ENCODE measurements at regions not wholly inside any gene's neighbourhood (a gene's known extent, or its start where the extent isn't known, plus 50 kb on each side); places are given as distances from the start of the nearest gene placed in this dataset.
"Not testable (repeated sequence)": the region's sequence is repeated elsewhere in the genome, so short reads cannot be mapped to it uniquely, and the experiment has no call there.

DNA sequence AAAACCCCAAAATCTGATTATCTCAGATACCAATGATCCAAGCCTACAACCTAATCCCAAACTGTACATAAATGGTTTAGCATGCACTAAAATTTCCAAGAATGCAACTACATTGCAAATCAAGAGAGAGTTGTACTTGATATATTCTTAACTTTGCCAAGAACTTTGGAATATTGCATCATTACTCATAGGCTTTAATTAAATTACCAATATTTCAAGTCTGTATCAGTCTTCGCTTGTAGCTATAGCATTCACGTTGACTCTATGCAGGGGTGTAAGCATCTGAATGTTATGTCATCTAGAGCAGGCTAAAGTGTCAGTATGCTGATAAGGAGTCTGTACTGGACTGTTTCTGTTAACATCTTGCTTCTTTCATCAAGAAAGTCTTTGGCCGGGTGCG, 56.3 kb downstream of the FOXI3 start:
- Histone ChIP-seq H3K36me3 (replicated peaks in 1 of 2) (no peaks in the 10 kb centered on the region), H3K27ac (no peak overlapping the region), H3K4me3 (no peak overlapping the region), H3K27me3 (no peaks in the 10 kb centered on the region), H3K4me1 (replicated peaks in 1 of 2) (no peaks in the 10 kb centered on the region), H3K9me3 (replicated peaks in 1 of 3) (no peaks in the 10 kb centered on the region)
- intact Hi-C loops (cut with DNase I): no loop called here
- 77 to 86% (median 84%) methylated on average over 4 of the region's 4 CpGs for WGBS, 4 donors
- TF ChIP-seq POLR2A (IDR thresholded peaks at IDR 0.05): no peak
- TF ChIP-seq, protein P1, sequence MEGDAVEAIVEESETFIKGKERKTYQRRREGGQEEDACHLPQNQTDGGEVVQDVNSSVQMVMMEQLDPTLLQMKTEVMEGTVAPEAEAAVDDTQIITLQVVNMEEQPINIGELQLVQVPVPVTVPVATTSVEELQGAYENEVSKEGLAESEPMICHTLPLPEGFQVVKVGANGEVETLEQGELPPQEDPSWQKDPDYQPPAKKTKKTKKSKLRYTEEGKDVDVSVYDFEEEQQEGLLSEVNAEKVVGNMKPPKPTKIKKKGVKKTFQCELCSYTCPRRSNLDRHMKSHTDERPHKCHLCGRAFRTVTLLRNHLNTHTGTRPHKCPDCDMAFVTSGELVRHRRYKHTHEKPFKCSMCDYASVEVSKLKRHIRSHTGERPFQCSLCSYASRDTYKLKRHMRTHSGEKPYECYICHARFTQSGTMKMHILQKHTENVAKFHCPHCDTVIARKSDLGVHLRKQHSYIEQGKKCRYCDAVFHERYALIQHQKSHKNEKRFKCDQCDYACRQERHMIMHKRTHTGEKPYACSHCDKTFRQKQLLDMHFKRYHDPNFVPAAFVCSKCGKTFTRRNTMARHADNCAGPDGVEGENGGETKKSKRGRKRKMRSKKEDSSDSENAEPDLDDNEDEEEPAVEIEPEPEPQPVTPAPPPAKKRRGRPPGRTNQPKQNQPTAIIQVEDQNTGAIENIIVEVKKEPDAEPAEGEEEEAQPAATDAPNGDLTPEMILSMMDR (IDR thresholded peaks at IDR 0.05): no peak
- DNase-seq: no peak

DNA sequence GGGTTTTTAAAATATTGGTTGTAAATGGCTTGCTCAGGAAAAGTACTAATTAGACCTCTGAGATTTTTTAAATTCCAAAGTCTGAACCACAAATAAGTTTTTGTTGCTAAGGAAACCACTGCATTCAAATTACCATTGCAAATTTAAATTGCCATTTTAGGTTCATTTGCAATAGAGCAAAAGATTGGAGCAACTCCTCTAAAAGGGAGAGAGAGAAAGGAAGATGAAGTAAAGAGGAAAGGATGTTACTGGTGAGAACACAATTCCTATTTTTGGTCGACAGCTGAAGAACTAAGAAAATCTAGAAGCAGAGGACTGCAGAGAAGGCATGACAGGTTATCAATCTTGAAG, 74.9 kb downstream of the FOXI3 start:
- no peak overlapping the region for H3K27ac ChIP-seq
- intact Hi-C loops (cut with DNase I): no loop called here
- whole genome bisulfite sequencing, 4 donors: 34 to 48% (median 38%) methylated on average over 1 of the region's 1 CpG

DNA sequence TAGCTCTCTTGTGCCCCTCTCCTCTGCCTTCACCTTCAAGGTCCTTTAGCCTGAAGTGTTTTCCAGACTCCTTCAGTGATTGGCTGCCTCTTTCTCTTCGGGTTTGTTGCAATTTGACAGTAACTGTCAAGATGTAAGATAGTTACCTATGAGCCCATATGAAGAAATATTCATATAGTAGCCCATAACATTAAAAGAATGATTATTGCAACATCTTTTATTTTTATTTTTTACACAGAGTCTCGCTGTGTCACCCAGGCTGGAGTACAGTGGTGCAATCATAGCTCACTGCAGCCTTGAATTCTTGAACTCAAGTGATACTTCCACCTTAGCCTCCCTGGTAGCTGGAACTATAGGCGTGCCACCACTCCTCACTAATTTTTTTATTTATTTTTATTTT, 80.5 kb downstream of the FOXI3 start:
- intact Hi-C loops (cut with DNase I): no loop called here
- Histone ChIP-seq H3K36me3 (replicated peaks in 1 of 2) (no peaks in the 10 kb centered on the region), H3K27me3 (no peaks in the 10 kb centered on the region), H3K4me1 (replicated peaks in 1 of 2) (no peaks in the 10 kb centered on the region), H3K27ac (no peak overlapping the region), H3K9me3 (replicated peaks in 1 of 3) (no peaks in the 10 kb centered on the region), H3K4me3 (no peak overlapping the region)
- WGBS, 4 donors: 70 to 79% (median 74%) methylated on average over 3 of the region's 3 CpGs
- DNase-seq: no peak
- TF ChIP-seq, protein P1 (IDR thresholded peaks at IDR 0.05): no peak
- TF ChIP-seq POLR2A (IDR thresholded peaks at IDR 0.05): no peak

More for the DNA sequence above, 74.9 kb downstream of the FOXI3 start:
- no peak for TF ChIP-seq POLR2A (IDR thresholded peaks at IDR 0.05)
- TF ChIP-seq, protein P1 (IDR thresholded peaks at IDR 0.05): no peak
- no peaks in the 10 kb centered on the region for H3K4me1 ChIP-seq (replicated peaks in 1 of 2)
- H3K27me3 ChIP-seq: no peaks in the 10 kb centered on the region
- DNase-seq: no peak
- no peaks in the 10 kb centered on the region for H3K9me3 ChIP-seq (replicated peaks in 1 of 3)
- H3K36me3 ChIP-seq (replicated peaks in 1 of 2): no peaks in the 10 kb centered on the region
- no peak overlapping the region for H3K4me3 ChIP-seq

DNA sequence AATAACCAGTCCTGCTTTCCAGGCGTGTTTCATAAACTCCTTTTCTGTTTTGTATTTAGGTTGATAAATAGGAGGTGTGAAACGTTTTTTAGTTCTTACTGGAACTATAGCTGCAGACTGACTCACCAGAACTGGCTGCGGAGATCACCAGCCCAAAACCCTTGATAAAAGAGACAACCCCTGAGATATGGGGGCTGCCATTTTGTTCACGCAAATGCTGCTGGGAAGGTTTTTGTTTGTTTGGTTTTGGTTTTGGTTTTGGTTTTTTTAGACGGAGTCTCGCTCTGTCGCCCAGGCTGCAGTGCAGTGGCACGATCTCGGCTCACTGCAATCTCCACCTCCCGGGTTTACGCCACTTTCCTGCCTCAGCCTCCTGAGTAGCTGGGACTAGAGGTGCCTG, 87.1 kb downstream of the FOXI3 start:
- intact Hi-C loops (cut with DNase I); H3K9me3 ChIP-seq (replicated peaks in 1 of 3); H3K4me3 ChIP-seq; H3K27me3 ChIP-seq; DNase-seq; H3K36me3 ChIP-seq (replicated peaks in 1 of 2); H3K27ac ChIP-seq; H3K4me1 ChIP-seq (replicated peaks in 1 of 2): not testable (repeated sequence)
- 75 to 87% (median 83%) methylated on average over 11 of the region's 11 CpGs for WGBS, 4 donors

DNA sequence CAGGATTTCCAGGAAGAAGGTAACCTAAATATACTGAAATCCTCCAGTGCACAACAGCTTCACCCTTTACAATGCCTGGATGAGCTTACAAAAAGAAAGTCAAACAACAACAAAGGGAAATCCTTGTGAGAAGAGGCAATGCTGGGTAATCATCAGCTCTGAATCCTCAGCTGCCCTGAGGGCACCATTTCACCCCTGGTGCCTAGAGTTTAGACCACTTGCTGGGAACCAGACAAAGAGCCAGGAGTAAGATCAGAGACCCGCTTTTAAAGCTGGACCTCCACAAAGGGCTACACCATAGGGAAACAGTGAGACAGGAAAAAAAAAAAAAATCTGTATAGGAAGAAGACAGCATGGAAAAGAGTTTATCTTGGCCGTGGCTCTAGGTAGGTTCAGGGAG, 97.0 kb downstream of the FOXI3 start:
- H3K4me3 ChIP-seq: no peak overlapping the region
- DNase-seq: no peak
- H3K9me3 ChIP-seq (replicated peaks in 1 of 3): no peaks in the 10 kb centered on the region
- H3K27ac ChIP-seq: no peak overlapping the region
- no peaks in the 10 kb centered on the region for H3K36me3 ChIP-seq (replicated peaks in 1 of 2)
- peaks cover under 1 to 3% of the 10 kb centered on the region in 2 donors for H3K4me1 ChIP-seq (replicated peaks in 1 of 2)
- no peaks in the 10 kb centered on the region for H3K27me3 ChIP-seq
- no peak for TF ChIP-seq POLR2A (IDR thresholded peaks at IDR 0.05)
- TF ChIP-seq, protein P1 (IDR thresholded peaks at IDR 0.05): no peak
- intact Hi-C loops (cut with DNase I): no loop called here
- 71 to 79% (median 75%) methylated on average over 2 of the region's 2 CpGs for WGBS, 4 donors

Data from adrenal gland (tissue), 9 donors.